ENCODE measurements at regions not wholly inside any gene's neighbourhood (a gene's known extent, or its start where the extent isn't known, plus 50 kb on each side); places are given as distances from the start of the nearest gene placed in this dataset.

DNA sequence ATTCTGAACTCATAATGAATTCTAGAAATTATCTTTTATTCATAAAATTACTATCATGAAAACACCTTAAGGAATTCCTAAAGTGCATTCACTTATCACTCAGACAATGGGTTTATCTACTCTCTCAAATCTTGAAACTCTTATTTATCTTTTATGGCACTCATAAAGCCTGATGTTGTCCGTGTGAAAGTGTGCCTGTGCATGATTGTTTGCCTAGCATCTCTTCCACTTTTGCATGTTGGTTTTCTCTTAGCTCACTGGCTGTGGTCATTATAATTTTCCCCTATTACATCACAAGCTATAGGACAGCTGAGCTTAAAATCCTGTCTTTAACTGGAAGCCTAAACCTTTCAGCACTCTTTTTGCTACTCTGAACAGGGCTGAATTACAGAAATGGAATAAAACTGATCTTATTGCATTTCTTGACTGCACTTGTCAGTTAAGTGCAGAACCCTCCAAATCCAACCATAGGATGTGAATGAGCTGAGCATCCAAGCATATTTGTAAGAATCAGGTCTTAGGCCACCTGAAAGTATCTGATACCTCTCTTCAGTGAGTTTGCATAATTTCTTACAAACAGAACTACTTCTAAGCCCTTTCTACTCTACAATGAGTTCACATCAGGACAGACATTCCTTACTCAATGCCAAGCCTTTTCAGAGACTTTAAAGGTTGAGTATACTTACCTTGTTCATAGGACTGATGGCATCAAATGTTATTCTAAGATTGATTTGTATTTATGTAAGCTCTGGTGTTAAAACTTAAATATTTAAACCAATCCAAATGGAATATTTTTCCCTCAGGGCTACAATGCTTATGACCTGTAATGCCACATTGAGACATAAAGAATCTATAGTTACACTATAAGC, 221.2 kb upstream of the KITLG start:
- no peak for DNase-seq

DNA sequence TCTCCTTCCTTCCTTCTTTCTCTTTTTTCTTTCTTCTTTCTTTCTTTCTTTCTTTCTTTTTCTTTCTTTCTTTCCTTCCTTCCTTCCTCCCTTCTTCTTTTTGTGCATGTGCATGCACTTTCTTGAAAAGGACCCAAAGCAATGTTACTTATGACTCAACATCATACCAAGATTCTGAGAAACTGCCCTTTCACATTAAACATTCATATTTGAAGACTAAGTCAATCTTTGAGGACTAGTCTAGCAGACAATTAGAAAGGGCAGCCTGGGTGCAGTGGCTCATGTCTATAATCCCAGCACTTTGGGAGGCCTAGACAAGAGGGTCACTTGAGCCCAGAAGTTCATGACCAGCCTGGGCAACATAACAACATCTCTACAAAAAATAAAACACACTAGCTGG, 212.8 kb upstream of the KITLG start:
- DNase-seq, result no peak

DNA sequence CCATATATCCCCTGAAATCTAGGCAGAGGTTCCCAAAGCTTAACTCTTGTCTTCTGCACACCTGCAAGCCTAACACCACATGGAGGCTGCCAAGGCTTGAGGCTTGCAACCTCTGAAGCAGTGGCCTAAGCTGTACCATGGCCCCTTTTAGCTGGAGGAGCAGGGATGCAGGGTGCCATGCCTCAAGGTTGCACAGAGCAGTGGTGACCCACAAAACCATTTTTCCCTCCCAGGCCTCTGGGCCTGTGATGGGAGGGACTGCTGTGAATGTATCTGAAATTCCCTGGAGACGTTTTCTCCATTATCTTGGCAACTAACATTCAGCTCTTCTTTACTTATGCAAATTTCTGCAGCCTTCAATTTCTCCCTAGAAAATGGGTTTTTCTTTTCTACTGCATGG, 210.0 kb upstream of the KITLG start:
- no peak for DNase-seq

DNA sequence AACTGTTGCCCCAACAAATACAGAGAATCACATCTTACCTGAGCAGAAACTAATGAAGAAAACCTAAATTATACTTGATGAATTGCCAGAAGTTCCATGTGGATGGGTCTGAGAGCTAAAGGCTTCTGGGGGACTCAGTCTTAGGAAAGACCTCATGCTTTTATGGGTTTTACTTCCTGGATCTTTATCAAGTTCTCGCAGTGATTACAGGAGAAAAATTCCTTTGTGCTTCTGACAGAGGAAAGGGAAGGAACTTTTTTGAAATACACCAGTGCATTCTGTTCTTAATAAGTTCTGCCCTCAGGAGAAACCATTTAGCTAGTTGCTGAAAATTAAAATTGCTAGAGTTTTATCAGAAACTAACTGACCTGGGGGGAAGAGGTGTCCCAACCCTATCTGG, 203.9 kb upstream of the KITLG start:
- no peak for DNase-seq

GRCh38 chr12:88782351-88782750, 202.1 kb upstream of the KITLG start:
- no peak for DNase-seq

- no peak for DNase-seq
Measured at GRCh38 chr12:88781909-88782308, 201.6 kb upstream of the KITLG start.

GRCh38 chr12:88778064-88778463, 197.8 kb upstream of the KITLG start:
- no peak for DNase-seq

- DNase-seq, result no peak
Measured at GRCh38 chr12:88775742-88776151, 195.5 kb upstream of the KITLG start.

DNA sequence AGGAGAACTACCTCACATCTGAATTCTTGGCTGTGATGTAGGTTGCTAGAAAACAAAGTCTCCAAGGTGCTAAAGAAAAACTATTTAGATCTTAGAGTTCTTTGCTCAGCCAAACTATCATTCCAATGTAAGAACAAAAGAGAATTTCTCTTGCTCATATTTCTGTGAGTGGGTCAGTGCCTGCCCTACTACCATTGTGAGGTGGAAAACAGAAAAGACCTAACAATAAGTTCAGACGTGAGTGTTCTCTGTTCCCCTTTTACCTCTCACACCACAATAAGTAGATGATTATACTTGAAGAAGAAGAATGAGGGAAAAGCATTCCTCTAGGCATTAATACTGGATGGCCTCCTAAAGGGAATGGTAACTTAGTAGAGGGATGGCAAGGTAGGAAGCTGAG, 187.4 kb upstream of the KITLG start:
- no peak for DNase-seq

DNA sequence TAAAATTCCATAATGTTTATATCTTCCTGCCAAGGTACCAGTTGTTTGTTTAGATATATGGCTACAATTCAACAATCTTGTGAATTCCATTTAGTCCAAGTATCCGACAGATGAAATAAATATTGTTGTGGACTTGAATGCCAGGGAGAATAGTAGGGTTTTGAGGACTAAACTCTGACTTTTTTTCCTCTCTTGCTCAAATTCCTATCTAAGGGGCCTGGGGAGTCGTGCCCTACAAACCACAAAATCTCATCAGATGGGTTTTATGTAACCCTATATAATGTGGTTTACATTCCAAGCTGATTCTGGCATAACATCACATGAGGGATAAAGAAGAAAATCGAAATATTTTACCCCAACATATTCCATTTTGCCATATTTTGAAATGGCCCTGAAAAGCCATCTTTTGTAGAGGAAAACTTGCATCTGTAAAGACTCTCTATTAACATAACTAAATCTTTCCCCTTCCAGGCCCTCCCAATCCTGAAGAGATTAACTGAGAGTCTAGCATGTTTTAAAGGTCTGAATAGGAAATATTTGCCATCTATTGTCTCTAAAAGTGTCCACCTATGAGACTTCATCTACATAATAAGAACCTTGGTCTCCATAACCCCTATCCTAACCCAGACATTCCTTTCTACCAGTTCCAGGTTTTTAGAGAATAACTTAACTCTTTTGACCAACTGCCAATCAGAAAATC, 184.7 kb upstream of the KITLG start:
- DNase-seq, result no peak

DNA sequence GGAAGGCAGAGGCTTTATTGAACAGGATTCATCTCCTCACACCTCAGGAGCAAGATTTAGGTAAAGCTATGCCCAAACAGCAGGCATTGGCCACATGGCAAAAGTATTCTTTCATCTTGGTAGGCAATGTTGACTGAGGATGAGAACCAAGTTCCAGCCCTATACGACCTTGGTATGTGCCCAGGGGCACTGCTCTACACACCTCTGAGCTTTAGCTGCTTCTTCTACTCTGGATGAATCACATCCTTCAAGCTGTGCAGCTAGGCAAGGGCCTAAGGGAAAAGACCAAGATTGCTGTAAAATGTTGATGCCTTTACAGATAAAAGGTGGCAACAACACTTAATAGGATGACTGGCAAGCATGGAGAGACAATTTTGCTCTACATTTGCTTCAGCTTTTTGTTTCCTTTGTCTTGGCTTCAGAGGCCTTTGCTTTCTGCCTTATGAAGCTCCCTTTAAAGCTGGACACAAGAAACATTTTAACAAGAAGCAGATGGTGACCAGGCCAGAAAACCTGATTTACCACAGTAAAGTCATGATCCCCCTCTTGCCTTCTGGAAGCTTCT, 183.3 kb upstream of the KITLG start:
- DNase-seq, result no peak

GRCh38 chr12:88758176-88758575, 177.9 kb upstream of the KITLG start:
- DNase-seq, result no peak

DNA sequence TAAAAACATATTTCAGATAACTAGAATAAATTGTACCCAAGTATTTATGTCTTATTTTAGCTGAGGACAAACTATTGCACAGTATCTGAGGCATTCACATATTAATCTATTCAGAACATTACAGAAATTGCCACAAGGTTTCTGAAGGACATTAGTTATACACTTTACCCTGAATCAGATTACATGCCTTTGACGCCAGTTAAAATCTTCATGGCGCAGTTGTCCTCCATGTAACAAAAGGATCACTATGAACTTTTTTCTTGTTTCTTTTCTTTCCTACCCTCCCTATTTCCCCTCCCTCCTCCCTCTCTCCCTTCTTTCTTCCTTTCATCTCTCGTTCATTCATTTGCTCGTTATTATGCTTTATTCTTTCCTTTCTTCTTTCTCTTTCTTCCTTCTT, 176.6 kb upstream of the KITLG start:
- no peak for DNase-seq

GRCh38 chr12:88756153-88756552, 175.9 kb upstream of the KITLG start:
- DNase-seq, result no peak

DNA sequence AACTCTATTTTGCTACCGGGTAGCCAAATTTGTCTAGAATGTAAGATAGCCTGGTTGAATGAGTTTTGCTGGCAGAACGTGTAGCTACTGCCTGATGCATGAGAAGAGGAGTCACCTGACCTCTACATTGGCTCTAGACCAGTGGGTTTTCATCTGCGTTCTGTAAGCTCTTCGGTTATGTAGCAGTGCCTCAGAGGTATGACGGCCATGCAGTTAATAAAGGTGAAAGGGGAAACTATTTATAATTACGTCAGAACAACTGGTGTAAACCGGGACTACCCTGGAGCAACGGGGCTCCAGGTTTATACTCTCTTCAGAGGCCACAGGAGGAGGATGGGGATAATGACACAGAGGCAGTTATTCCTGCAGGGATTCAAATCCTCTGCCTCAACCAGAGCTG, 173.4 kb upstream of the KITLG start:
- DNase-seq, result no peak

GRCh38 chr12:88753066-88753465, 172.8 kb upstream of the KITLG start:
- no peak for DNase-seq

DNA sequence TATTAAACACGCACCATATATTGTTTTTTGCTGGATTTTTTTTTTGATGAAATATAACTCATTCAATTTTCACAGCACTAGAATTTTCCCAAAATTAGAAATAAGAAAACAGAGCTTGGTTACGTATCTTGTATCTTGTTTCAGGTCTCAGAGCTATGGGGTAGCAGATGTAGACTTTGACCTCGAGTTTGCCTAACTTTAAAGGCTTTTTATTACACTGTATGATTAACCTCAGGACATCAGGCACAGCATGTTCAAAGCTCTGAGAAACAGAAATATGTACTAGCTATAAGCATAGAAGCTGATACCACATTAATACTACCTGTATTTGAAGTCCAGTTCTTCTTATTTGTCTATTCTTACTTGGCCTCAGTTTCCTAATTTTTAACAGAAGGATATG, 171.9 kb upstream of the KITLG start:
- no peak for DNase-seq

- DNase-seq, result no peak
Measured at GRCh38 chr12:88750867-88751543, 170.7 kb upstream of the KITLG start.

DNA sequence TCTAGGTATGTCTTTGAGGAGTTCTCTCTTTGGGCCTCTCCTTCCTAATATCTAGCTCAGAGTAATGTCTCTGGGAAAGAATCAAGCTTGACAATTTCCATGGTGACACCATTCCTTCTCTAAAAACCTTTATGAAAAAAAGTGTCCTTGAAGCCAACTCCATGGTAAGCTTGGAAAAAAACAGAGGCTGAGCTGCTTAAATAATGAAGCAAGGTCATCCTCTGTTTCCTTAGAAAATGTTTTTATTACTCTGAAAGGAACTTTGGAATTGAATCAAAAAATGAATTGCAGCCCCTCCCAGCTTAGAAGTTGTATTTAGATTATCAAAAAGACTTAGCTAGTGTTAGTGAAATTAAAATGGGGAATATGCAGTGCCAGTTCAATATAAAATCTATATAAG, 166.1 kb upstream of the KITLG start:
- DNase-seq, result no peak

GRCh38 chr12:88743946-88744685, 163.8 kb upstream of the KITLG start:
- DNase-seq, result no peak

DNA sequence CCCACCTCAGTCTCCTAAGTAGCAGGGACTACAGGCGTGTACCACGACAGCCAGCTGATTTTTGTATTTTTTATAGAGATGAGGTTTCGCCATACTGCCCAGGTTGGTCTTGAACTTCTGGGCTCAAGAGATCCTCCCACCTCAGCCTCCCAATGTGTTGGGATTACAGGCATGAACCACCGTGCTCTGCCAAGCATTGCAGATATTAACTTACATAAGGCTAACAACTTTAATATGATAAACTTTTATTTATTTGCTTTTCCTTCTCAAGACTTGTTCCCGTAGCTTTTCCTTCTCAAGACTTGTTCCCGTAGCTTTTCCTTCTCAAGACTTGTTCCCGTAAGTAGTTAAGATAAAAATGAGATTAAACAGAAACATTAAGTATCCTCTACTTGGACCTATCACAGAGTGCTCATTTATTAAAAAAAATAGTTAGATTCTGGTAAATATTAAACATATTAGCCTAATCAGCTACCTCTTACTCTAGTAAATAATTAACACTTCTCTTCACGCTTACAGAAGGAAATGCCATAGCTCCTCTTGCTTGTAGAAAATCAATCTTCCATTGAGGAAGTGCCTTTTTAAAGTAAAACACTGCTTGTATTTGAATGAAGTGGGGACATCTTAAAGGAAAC, 157.7 kb upstream of the KITLG start:
- DNase-seq, result no peak

DNA sequence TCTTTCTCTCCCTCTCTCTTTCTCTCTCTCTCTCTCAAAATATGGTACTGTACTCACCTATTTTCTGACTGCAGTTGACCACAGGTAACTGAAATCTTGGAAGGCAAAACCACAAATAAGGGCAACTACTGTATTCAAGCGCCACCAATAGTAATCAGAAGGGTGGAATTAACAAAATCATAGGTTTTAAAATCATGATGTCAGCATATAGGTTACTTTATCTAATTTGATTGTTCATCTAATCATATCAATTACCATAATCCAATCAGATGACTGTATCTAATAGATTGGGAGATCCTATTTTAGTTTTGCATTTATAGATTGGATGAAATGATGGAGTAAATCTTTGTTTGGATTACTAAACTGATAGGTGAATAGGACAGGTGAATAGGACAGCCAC, 155.8 kb upstream of the KITLG start:
- no peak for DNase-seq
